CD4-positive, alpha-beta T cell (primary cell): ENCODE measurements at regions not wholly inside any gene's neighbourhood (a gene's known extent, or its start where the extent isn't known, plus 50 kb on each side); places are given as distances from the start of the nearest gene placed in this dataset.

Experiments used
- ATAC-seq: fragments of 200-7000 bp; cut with Tn5 transposase; one replicate; pipeline ENCODE4 v1.10.0; 2022; ENCODE audit warnings: mild to moderate bottlenecking; ENCODE audit not compliant: poor library complexity
- CTCF ChIA-PET: fragments of 350-600 bp; sonication (Branson Sonifier 250); formaldehyde crosslinking; loops from one replicate; lab custom pipeline; 2021; ENCODE audit warnings: antibody characterized with exemption, inconsistent platforms; lab: Charles Lee
- POLR2A ChIA-PET: fragments of 350-600 bp; sonication (Branson Sonifier 250); formaldehyde crosslinking; loops from one replicate; lab custom pipeline; 2021; ENCODE audit warnings: antibody characterized with exemption, inconsistent platforms; lab: Charles Lee
- DNase-seq, 14 experiments: peaks; one replicate each; pipeline ENCODE4 v3.0.0-alpha.2; 2013 to 2020; ENCODE audit warnings: mixed read lengths in 2 of 14
- H3K27ac ChIP-seq, 2 donors: one replicate each; pipeline versions ENCODE4 v1.5.1 to v1.7.0; 2013; ENCODE audit warnings: low read length in 2 of 2, low read depth in 1 of 2, mild to moderate bottlenecking in 1 of 2
- H3K27me3 ChIP-seq, 2 experiments: 1 replicate in 1 of 2; 2 replicates in 1 of 2; pipeline versions ENCODE4 v1.6.1 to v1.7.0; 2013; ENCODE audit warnings: low read length in 2 of 2, control low read depth in 1 of 2, mild to moderate bottlenecking in 1 of 2, moderate library complexity in 1 of 2; ENCODE audit not compliant: insufficient read depth in 2 of 2, control insufficient read depth in 1 of 2
- H3K36me3 ChIP-seq: one replicate; pipeline ENCODE4 v1.6.1; 2013; ENCODE audit warnings: low read length, control low read depth; ENCODE audit not compliant: insufficient read depth
- H3K4me1 ChIP-seq: one replicate; pipeline ENCODE4 v1.6.1; 2013; ENCODE audit warnings: low read length, control low read depth; ENCODE audit not compliant: insufficient read depth
- H3K4me3 ChIP-seq: one replicate; pipeline ENCODE4 v1.5.1; 2013; ENCODE audit warnings: mild to moderate bottlenecking, low read length, moderate library complexity
- H3K9me3 ChIP-seq, 2 experiments: 1 replicate in 1 of 2; 2 replicates in 1 of 2; pipeline versions ENCODE4 v1.6.1 to v1.7.0; 2013; ENCODE audit warnings: low read length in 2 of 2, mild to moderate bottlenecking in 2 of 2, control low read depth in 1 of 2, moderate library complexity in 1 of 2; ENCODE audit not compliant: control insufficient read depth in 1 of 2, insufficient read depth in 1 of 2
- H3K27ac Mint-ChIP-seq: one replicate; pipeline ENCODE4 v1.8.0; 2020; ENCODE audit warnings: mixed read lengths
- H3K27me3 Mint-ChIP-seq: one replicate; pipeline ENCODE4 v1.8.0; 2021; ENCODE audit warnings: mixed read lengths
- H3K36me3 Mint-ChIP-seq: one replicate; pipeline ENCODE4 v1.8.0; 2021; ENCODE audit warnings: low read depth, mixed read lengths
- H3K4me1 Mint-ChIP-seq: one replicate; pipeline ENCODE4 v1.8.0; 2021; ENCODE audit warnings: low read depth, mixed read lengths
- H3K4me3 Mint-ChIP-seq: one replicate; pipeline ENCODE4 v1.8.0; 2020; ENCODE audit warnings: mild to moderate bottlenecking, mixed read lengths
- H3K9me3 Mint-ChIP-seq: one replicate; pipeline ENCODE4 v1.8.0; 2020; ENCODE audit warnings: mixed read lengths
- CTCF ChIP-seq: fragments of 200-600 bp; IDR thresholded peaks from one replicate; pipeline ENCODE4 v1.8.0; 2022; ENCODE audit warnings: antibody characterized with exemption, mild to moderate bottlenecking
- intact Hi-C, 2 experiments: fragments of 100-400 bp; cut with DNase I in 1 of 2; cut with micrococcal nuclease in 1 of 2; formaldehyde crosslinking; loops; one replicate each; pipeline versions ENCODE4 v1.15.1 to v1.9.0; 2023 to 2025; cut with DNase I, micrococcal nuclease

- CTCF ChIA-PET, result no interaction called here
These were observed 94.4 kb upstream of the SPATA12 start for GRCh38 chr3:56966104-56966503.

DNA sequence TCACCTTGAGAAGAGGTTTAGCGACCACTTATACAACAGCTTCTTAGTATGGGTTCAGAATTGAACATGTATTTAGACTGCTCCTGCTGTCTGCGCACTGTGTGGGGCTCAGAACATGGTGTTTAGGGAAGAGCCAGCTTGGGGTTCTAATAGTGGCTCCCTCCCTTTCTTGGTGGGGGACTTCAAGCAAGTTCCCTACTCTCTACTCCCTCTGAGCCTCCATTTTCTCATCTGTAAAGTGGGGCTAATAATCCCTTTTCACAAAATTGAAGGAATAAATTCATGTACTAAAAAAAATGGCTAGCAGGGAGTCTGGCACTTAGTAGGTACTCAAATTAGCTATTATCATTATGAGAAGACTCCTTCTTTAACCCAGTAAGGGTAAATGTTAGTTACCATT lies 97.5 kb upstream of the SPATA12 start:
- intact Hi-C loops, result no loop called here
- no peaks in the 10 kb centered on the region for H3K4me1 Mint-ChIP-seq
- no peak for ATAC-seq
- H3K9me3 Mint-ChIP-seq, result peaks cover 3% of the 10 kb centered on the region
- H3K27me3 Mint-ChIP-seq, result no peaks in the 10 kb centered on the region
- no peak overlapping the region for H3K27ac Mint-ChIP-seq
- H3K4me1 ChIP-seq, result no peaks in the 10 kb centered on the region
- no peak overlapping the region for H3K27ac ChIP-seq
- H3K36me3 Mint-ChIP-seq, result no peaks in the 10 kb centered on the region
- DNase-seq, result no peak
- CTCF ChIA-PET, result no interaction called here
- no peak overlapping the region for H3K4me3 ChIP-seq
- H3K9me3 ChIP-seq, result no peaks in the 10 kb centered on the region
- H3K27me3 ChIP-seq, result no peaks in the 10 kb centered on the region
- no peaks in the 10 kb centered on the region for H3K36me3 ChIP-seq
- TF ChIP-seq CTCF, result no peak
- H3K4me3 Mint-ChIP-seq, result no peak overlapping the region
- POLR2A ChIA-PET, result no interaction called here

More at GRCh38 chr3:56966104-56966503, 94.4 kb upstream of the SPATA12 start:
- Mint-ChIP-seq H3K4me3 (no peak overlapping the region), H3K36me3 (no peaks in the 10 kb centered on the region), H3K4me1 (no peaks in the 10 kb centered on the region), H3K27me3 (no peaks in the 10 kb centered on the region), H3K9me3 (peaks cover 3% of the 10 kb centered on the region), H3K27ac (no peak overlapping the region)
- Histone ChIP-seq H3K4me3 (no peak overlapping the region), H3K4me1 (no peaks in the 10 kb centered on the region), H3K36me3 (no peaks in the 10 kb centered on the region), H3K9me3 (no peaks in the 10 kb centered on the region), H3K27ac (no peak overlapping the region), H3K27me3 (no peaks in the 10 kb centered on the region)
- DNase-seq (no peak), ATAC-seq (no peak)
- POLR2A ChIA-PET, result interaction anchor here (0.6 kb wide), 1 partner anchor 131 kb away, joined by 3 read pairs; no protein-coding TSS in a partner anchor
- no peak for TF ChIP-seq CTCF
- intact Hi-C loops, result no loop called here

DNA sequence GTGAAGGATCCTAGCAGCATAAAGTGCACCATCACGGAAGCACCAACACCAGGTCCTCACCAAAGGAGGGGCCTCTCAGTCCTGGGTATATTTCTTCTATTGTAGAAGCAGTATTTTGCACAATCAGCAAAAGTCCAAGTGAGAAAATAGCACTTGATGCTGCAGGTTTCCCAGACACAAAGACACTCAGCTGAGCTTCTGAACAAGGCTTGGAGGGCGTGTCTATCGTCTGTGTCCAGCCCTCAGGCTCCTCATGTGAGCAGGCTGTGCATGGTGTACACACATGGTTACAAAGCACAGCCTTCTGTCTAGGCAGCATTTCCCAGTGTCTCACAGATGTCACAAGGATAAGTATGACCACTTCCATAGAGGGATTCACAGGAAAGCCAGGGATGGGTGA lies 98.3 kb upstream of the SPATA12 start:
- Mint-ChIP-seq H3K9me3 (peaks cover 3% of the 10 kb centered on the region), H3K27me3 (no peaks in the 10 kb centered on the region), H3K27ac (no peak overlapping the region), H3K4me1 (no peaks in the 10 kb centered on the region), H3K36me3 (no peaks in the 10 kb centered on the region), H3K4me3 (no peak overlapping the region)
- ATAC-seq (no peak), DNase-seq (no peak)
- Histone ChIP-seq H3K27me3 (no peaks in the 10 kb centered on the region), H3K9me3 (no peaks in the 10 kb centered on the region), H3K4me3 (no peak overlapping the region), H3K36me3 (no peaks in the 10 kb centered on the region), H3K4me1 (no peaks in the 10 kb centered on the region), H3K27ac (no peak overlapping the region)
- ChIA-PET POLR2A (no interaction called here), CTCF (no interaction called here)
- intact Hi-C loops, result no loop called here
- no peak for TF ChIP-seq CTCF
